HEK293 (cell line): ENCODE measurements at regions not wholly inside any gene's neighbourhood (a gene's known extent, or its start where the extent isn't known, plus 50 kb on each side); places are given as distances from the start of the nearest gene placed in this dataset.

Experiments used
- CTCF ChIP-seq: fragments of 450-650 bp; formaldehyde crosslinking; IDR thresholded peaks from 2 replicates; pipeline ENCODE4 v1.5.1; 2016; ENCODE audit warnings: missing biosample characterization, missing genetic modification characterization
- MZF1 ChIP-seq: fragments of 450-650 bp; formaldehyde crosslinking; IDR thresholded peaks from 2 replicates; pipeline ENCODE4 v1.5.1; 2017; ENCODE audit warnings: missing biosample characterization, missing genetic modification characterization, borderline replicate concordance
- TCF7L2 ChIP-seq: IDR thresholded peaks from 2 replicates; pipeline ENCODE4 v1.6.1; 2011; ENCODE audit warnings: low read depth, mild to moderate bottlenecking, inconsistent platforms, low read length, moderate library complexity, borderline replicate concordance
- ZNF48 ChIP-seq: fragments of 450-650 bp; formaldehyde crosslinking; IDR thresholded peaks from 2 replicates; pipeline ENCODE4 v1.5.1; 2016; ENCODE audit warnings: missing biosample characterization, missing genetic modification characterization
- ZSCAN5A ChIP-seq: fragments of 450-650 bp; formaldehyde crosslinking; IDR thresholded peaks from 2 replicates; pipeline ENCODE4 v1.5.1; 2016; ENCODE audit warnings: missing biosample characterization, missing genetic modification characterization
- TF ChIP-seq, protein P1 (sequence below): fragments of 450-650 bp; formaldehyde crosslinking; IDR thresholded peaks from 2 replicates; pipeline ENCODE4 v1.5.1; 2016; ENCODE audit warnings: missing biosample characterization, missing genetic modification characterization
- TF ChIP-seq, protein P2 (sequence below): fragments of 450-650 bp; formaldehyde crosslinking; IDR thresholded peaks from 2 replicates; pipeline ENCODE4 v1.5.1; 2017; ENCODE audit warnings: missing biosample characterization, missing genetic modification characterization

GRCh38 chr18:38747153-38747552, 1181.6 kb upstream of the CELF4 start:
- TF ChIP-seq CTCF (tag by site-specific recombination) (no peak), TCF7L2 (no peak), MZF1 (no peak), ZNF48 (tag by site-specific recombination) (no peak), ZSCAN5A (tag by site-specific recombination) (no peak)
- TF ChIP-seq, protein P1, sequence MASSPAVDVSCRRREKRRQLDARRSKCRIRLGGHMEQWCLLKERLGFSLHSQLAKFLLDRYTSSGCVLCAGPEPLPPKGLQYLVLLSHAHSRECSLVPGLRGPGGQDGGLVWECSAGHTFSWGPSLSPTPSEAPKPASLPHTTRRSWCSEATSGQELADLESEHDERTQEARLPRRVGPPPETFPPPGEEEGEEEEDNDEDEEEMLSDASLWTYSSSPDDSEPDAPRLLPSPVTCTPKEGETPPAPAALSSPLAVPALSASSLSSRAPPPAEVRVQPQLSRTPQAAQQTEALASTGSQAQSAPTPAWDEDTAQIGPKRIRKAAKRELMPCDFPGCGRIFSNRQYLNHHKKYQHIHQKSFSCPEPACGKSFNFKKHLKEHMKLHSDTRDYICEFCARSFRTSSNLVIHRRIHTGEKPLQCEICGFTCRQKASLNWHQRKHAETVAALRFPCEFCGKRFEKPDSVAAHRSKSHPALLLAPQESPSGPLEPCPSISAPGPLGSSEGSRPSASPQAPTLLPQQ (tag by site-specific recombination) = no peak
- TF ChIP-seq, protein P2, sequence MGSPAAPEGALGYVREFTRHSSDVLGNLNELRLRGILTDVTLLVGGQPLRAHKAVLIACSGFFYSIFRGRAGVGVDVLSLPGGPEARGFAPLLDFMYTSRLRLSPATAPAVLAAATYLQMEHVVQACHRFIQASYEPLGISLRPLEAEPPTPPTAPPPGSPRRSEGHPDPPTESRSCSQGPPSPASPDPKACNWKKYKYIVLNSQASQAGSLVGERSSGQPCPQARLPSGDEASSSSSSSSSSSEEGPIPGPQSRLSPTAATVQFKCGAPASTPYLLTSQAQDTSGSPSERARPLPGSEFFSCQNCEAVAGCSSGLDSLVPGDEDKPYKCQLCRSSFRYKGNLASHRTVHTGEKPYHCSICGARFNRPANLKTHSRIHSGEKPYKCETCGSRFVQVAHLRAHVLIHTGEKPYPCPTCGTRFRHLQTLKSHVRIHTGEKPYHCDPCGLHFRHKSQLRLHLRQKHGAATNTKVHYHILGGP = no peak
